Peyer's patch (tissue), 4 donors: ENCODE measurements at regions not wholly inside any gene's neighbourhood (a gene's known extent, or its start where the extent isn't known, plus 50 kb on each side); places are given as distances from the start of the nearest gene placed in this dataset.

Experiments
- DNase-seq, 3 donors: peaks; one replicate each; pipeline ENCODE4 v3.0.0-alpha.2; 2017 to 2019
- H3K27ac ChIP-seq, 4 donors: fragments of 200-600 bp; sonication (generic); one replicate each; pipeline ENCODE4 v1.5.1; 2016 to 2019
- H3K27me3 ChIP-seq, 2 donors: fragments of 200-600 bp; sonication (generic); one replicate each; pipeline ENCODE4 v1.5.1; 2019
- H3K36me3 ChIP-seq, 3 donors: fragments of 200-600 bp; sonication (generic); one replicate each; pipeline ENCODE4 v1.5.1; 2016 to 2019
- H3K4me1 ChIP-seq, 4 donors: fragments of 200-600 bp; sonication (generic); one replicate each; pipeline ENCODE4 v1.5.1; 2016 to 2019
- H3K4me3 ChIP-seq, 4 donors: fragments of 200-600 bp; sonication (generic); 1 replicate in 3 of 4; 2 replicates in 1 of 4; pipeline ENCODE4 v1.5.1; 2016 to 2019; ENCODE audit warnings: mild to moderate bottlenecking in 1 of 4
- H3K9me3 ChIP-seq, 4 donors: fragments of 200-600 bp; sonication (generic); one replicate each; pipeline ENCODE4 v1.5.1; 2016 to 2019; ENCODE audit warnings: mild to moderate bottlenecking in 1 of 4
- CTCF ChIP-seq, 6 experiments: fragments of 450-650 bp in 4 of 6; fragments of 200-600 bp in 2 of 6; sonication (generic) in 1 of 6; IDR thresholded peaks; one replicate each; pipeline ENCODE4 v1.5.1; 2017 to 2019; ENCODE audit warnings: antibody characterized with exemption in 6 of 6, mild to moderate bottlenecking in 3 of 6, moderate library complexity in 1 of 6
- POLR2A ChIP-seq, 2 donors: fragments of 450-650 bp; IDR thresholded peaks; one replicate each; pipeline ENCODE4 v1.5.1; 2017; ENCODE audit warnings: antibody characterized with exemption in 2 of 2, mild to moderate bottlenecking in 2 of 2, moderate library complexity in 2 of 2

DNA sequence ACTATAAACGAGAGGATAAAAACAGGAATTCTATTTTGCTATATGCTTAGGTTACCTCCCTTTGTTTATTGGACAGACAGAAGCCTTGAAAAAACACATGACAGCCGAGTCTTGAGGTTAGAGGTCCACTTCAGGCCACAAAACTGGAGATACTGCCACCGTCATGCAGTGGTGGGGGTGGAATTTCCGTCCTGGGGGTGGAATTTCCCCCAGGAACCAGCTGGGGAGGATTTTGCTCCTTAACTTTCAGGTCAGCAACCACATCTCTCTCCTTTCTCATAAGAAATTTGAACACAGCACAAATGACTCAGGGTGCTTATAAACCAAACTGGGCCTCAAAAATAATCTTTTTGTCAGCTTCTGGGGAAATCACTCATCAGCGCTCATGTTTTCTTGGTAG is 545.8 kb upstream of the ADAMTS9 start:
- Histone ChIP-seq H3K36me3 (no peaks in the 10 kb centered on the region), H3K4me3 (no peak overlapping the region), H3K4me1 (no peaks in the 10 kb centered on the region), H3K9me3 (no peaks in the 10 kb centered on the region), H3K27ac (no peak overlapping the region), H3K27me3 (no peaks in the 10 kb centered on the region)
- no peak for DNase-seq
- TF ChIP-seq CTCF (IDR thresholded peaks at IDR 0.05) (no peak), POLR2A (IDR thresholded peaks at IDR 0.05) (no peak)

GRCh38 chr3:65231544-65231943 is 543.7 kb upstream of the ADAMTS9 start:
- no peaks in the 10 kb centered on the region for H3K27me3 ChIP-seq
- H3K27ac ChIP-seq: no peak overlapping the region
- no peak for TF ChIP-seq POLR2A (IDR thresholded peaks at IDR 0.05)
- no peak for TF ChIP-seq CTCF (IDR thresholded peaks at IDR 0.05)
- H3K9me3 ChIP-seq: no peaks in the 10 kb centered on the region
- H3K4me1 ChIP-seq: no peaks in the 10 kb centered on the region
- no peaks in the 10 kb centered on the region for H3K36me3 ChIP-seq
- no peak for DNase-seq
- H3K4me3 ChIP-seq: no peak overlapping the region

DNA sequence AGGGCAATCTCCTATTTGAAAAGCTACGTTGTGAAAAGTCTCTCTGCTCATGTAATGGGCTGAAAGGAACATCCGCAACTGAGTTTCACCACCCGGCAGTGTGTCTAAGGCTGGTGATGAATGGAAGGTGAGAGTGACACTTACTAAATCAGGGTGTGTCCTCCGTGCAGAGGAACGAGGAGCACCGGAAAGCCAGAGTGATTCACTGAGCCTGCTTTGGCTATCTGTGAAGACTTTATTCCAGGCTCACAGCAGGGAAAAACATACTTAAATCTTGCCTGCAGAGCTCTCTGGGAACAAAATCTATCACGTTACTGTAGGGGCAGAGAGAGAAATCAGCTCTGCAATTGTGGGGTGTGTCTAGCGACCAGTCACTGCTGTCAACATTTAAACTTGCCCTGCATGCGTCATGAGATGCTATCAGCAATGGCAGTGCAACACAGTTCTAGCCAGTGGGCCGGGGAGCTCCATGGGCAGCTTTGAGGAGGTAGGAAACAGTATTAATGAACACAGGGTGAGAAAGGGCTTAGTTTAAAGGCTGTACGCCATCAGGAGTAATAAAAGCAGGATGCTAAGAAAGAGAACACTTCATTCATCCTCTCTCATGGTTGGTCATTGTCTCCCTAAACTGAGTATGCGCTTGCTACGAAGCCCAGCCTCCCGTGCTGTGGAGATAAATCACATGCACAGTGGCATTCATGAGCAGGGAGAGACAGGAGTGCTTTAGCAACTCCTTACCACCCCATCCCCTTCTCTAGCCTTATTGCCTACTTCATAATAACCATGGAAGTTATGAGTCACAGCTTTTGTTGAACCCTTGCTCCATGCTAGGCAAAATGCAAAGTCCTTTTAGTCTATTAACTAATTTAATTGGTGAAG is 542.7 kb upstream of the ADAMTS9 start:
- no peak overlapping the region for H3K27ac ChIP-seq
- H3K4me3 ChIP-seq: no peak overlapping the region
- no peaks in the 10 kb centered on the region for H3K4me1 ChIP-seq
- no peaks in the 10 kb centered on the region for H3K27me3 ChIP-seq
- TF ChIP-seq POLR2A (IDR thresholded peaks at IDR 0.05): no peak
- H3K9me3 ChIP-seq: no peaks in the 10 kb centered on the region
- no peaks in the 10 kb centered on the region for H3K36me3 ChIP-seq
- no peak for DNase-seq

DNA sequence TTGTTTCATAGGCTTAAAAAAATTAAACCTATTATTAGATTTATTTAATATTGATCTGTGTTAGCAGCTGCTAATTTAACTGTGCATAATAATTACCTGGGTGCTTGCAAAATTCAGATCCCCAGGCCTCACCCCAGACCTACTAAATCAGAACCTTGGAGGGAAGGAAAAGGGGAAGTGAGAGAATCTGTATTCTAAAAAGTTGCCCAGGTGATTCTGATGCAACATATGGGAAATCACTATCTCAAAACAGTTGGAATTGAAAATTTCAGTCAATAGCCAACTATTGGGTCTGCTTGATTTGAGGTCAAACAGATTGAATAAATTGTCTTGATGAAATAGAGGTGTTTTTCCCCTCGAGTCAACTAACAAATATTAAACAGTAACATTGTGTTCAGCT is 538.5 kb upstream of the ADAMTS9 start:
- Histone ChIP-seq H3K27me3 (no peaks in the 10 kb centered on the region), H3K4me3 (no peak overlapping the region), H3K4me1 (no peaks in the 10 kb centered on the region), H3K27ac (no peak overlapping the region), H3K9me3 (no peaks in the 10 kb centered on the region), H3K36me3 (no peaks in the 10 kb centered on the region)
- DNase-seq: no peak
- TF ChIP-seq CTCF (IDR thresholded peaks at IDR 0.05) (no peak), POLR2A (IDR thresholded peaks at IDR 0.05) (no peak)

GRCh38 chr3:65210026-65210814 is 522.4 kb upstream of the ADAMTS9 start:
- H3K4me1 ChIP-seq: no peaks in the 10 kb centered on the region
- no peak overlapping the region for H3K4me3 ChIP-seq
- TF ChIP-seq POLR2A (IDR thresholded peaks at IDR 0.05) (no peak), CTCF (IDR thresholded peaks at IDR 0.05) (no peak)
- no peak for DNase-seq
- no peak overlapping the region for H3K27ac ChIP-seq
- no peaks in the 10 kb centered on the region for H3K27me3 ChIP-seq
- H3K36me3 ChIP-seq: no peaks in the 10 kb centered on the region
- H3K9me3 ChIP-seq: no peaks in the 10 kb centered on the region

GRCh38 chr3:65202395-65202794 is 514.6 kb upstream of the ADAMTS9 start:
- no peaks in the 10 kb centered on the region for H3K4me1 ChIP-seq
- no peaks in the 10 kb centered on the region for H3K9me3 ChIP-seq
- H3K4me3 ChIP-seq: no peak overlapping the region
- no peaks in the 10 kb centered on the region for H3K36me3 ChIP-seq
- H3K27me3 ChIP-seq: no peaks in the 10 kb centered on the region
- no peak overlapping the region for H3K27ac ChIP-seq
- DNase-seq: no peak
- TF ChIP-seq POLR2A (IDR thresholded peaks at IDR 0.05): no peak
- no peak for TF ChIP-seq CTCF (IDR thresholded peaks at IDR 0.05)
